Memory B cell (primary cell): ENCODE measurements at regions not wholly inside any gene's neighbourhood (a gene's known extent, or its start where the extent isn't known, plus 50 kb on each side); places are given as distances from the start of the nearest gene placed in this dataset.

Experiments used
- ATAC-seq: fragments of 150-1000 bp; cut with Tn5 transposase; 2 replicates; pipeline ENCODE4 v1.10.0; 2021; ENCODE audit warnings: low read depth, mild to moderate bottlenecking, moderate library complexity
- DNase-seq, 2 donors: peaks; one replicate each; pipeline ENCODE4 v3.0.0; 2022; ENCODE audit warnings: low spot score in 2 of 2
- H3K27ac Mint-ChIP-seq: one replicate; pipeline ENCODE4 v1.8.0; 2022; ENCODE audit warnings: mild to moderate bottlenecking, moderate library complexity, mixed read lengths
- H3K27me3 Mint-ChIP-seq: one replicate; pipeline ENCODE4 v1.8.0; 2022; ENCODE audit warnings: mixed read lengths
- H3K36me3 Mint-ChIP-seq: one replicate; pipeline ENCODE4 v1.8.0; 2022; ENCODE audit warnings: mild to moderate bottlenecking, mixed read lengths
- H3K4me1 Mint-ChIP-seq: one replicate; pipeline ENCODE4 v1.8.0; 2022; ENCODE audit warnings: mixed read lengths
- H3K4me3 Mint-ChIP-seq: one replicate; pipeline ENCODE4 v1.8.0; 2022; ENCODE audit warnings: mild to moderate bottlenecking, moderate library complexity, mixed read lengths
- H3K9me3 Mint-ChIP-seq: one replicate; pipeline ENCODE4 v1.8.0; 2022; ENCODE audit warnings: mixed read lengths

GRCh38 chr6:15038013-15038791, 207.7 kb upstream of the JARID2 start:
- no peak overlapping the region for H3K4me3 Mint-ChIP-seq
- H3K4me1 Mint-ChIP-seq, result peaks cover 2% of the 10 kb centered on the region
- H3K27ac Mint-ChIP-seq, result no peak overlapping the region
- no peaks in the 10 kb centered on the region for H3K36me3 Mint-ChIP-seq
- DNase-seq (no peak), ATAC-seq (no peak)
- H3K9me3 Mint-ChIP-seq, result no peaks in the 10 kb centered on the region
- no peaks in the 10 kb centered on the region for H3K27me3 Mint-ChIP-seq

GRCh38 chr6:15039136-15039535, 206.7 kb upstream of the JARID2 start:
- Mint-ChIP-seq H3K36me3 (no peaks in the 10 kb centered on the region), H3K27ac (no peak overlapping the region), H3K9me3 (no peaks in the 10 kb centered on the region), H3K27me3 (no peaks in the 10 kb centered on the region), H3K4me3 (no peak overlapping the region), H3K4me1 (no peaks in the 10 kb centered on the region)
- no peak for DNase-seq
- ATAC-seq, result no peak

GRCh38 chr6:15042938-15043337, 202.9 kb upstream of the JARID2 start:
- Mint-ChIP-seq H3K36me3 (no peaks in the 10 kb centered on the region), H3K27me3 (no peaks in the 10 kb centered on the region), H3K4me1 (no peaks in the 10 kb centered on the region), H3K27ac (no peak overlapping the region), H3K9me3 (no peaks in the 10 kb centered on the region), H3K4me3 (no peak overlapping the region)
- no peak for DNase-seq
- no peak for ATAC-seq

- Mint-ChIP-seq H3K4me3 (no peak overlapping the region), H3K9me3 (no peaks in the 10 kb centered on the region), H3K27me3 (no peaks in the 10 kb centered on the region), H3K4me1 (peaks cover 11% of the 10 kb centered on the region), H3K36me3 (no peaks in the 10 kb centered on the region), H3K27ac (no peak overlapping the region)
- DNase-seq, result no peak
- no peak for ATAC-seq
These were observed 201.6 kb upstream of the JARID2 start for GRCh38 chr6:15044146-15044882.

- Mint-ChIP-seq H3K27me3 (no peaks in the 10 kb centered on the region), H3K36me3 (no peaks in the 10 kb centered on the region), H3K9me3 (no peaks in the 10 kb centered on the region), H3K4me1 (peaks cover 11% of the 10 kb centered on the region), H3K27ac (no peak overlapping the region), H3K4me3 (no peak overlapping the region)
- DNase-seq (no peak), ATAC-seq (no peak)
These were observed 200.9 kb upstream of the JARID2 start for GRCh38 chr6:15044948-15045347.

- Mint-ChIP-seq H3K9me3 (no peaks in the 10 kb centered on the region), H3K4me3 (no peak overlapping the region), H3K27me3 (no peaks in the 10 kb centered on the region), H3K27ac (no peak overlapping the region), H3K36me3 (no peaks in the 10 kb centered on the region), H3K4me1 (peaks cover 11% of the 10 kb centered on the region)
- DNase-seq (no peak), ATAC-seq (no peak)
These were observed 199.1 kb upstream of the JARID2 start for GRCh38 chr6:15046751-15047150.

- H3K27ac Mint-ChIP-seq, result peak overlapping the region; percentile 57
- ATAC-seq (peak; percentile 43), DNase-seq (no peak)
- peak overlapping the region; percentile 24 for H3K4me3 Mint-ChIP-seq
- no peaks in the 10 kb centered on the region for H3K36me3 Mint-ChIP-seq
- no peaks in the 10 kb centered on the region for H3K27me3 Mint-ChIP-seq
- H3K9me3 Mint-ChIP-seq, result no peaks in the 10 kb centered on the region
- peaks cover 11% of the 10 kb centered on the region for H3K4me1 Mint-ChIP-seq
These were observed 197.5 kb upstream of the JARID2 start for GRCh38 chr6:15048367-15048766.

GRCh38 chr6:15058200-15059061, 187.4 kb upstream of the JARID2 start:
- DNase-seq (no peak), ATAC-seq (no peak)
- Mint-ChIP-seq H3K36me3 (no peaks in the 10 kb centered on the region), H3K27me3 (no peaks in the 10 kb centered on the region), H3K9me3 (no peaks in the 10 kb centered on the region), H3K4me3 (no peak overlapping the region), H3K27ac (no peak overlapping the region), H3K4me1 (peaks cover 6% of the 10 kb centered on the region)

GRCh38 chr6:15061180-15061641, 184.7 kb upstream of the JARID2 start:
- no peaks in the 10 kb centered on the region for H3K36me3 Mint-ChIP-seq
- ATAC-seq, result peak; percentile 44
- peak overlapping the region; percentile 37 for H3K4me3 Mint-ChIP-seq
- peak overlapping the region; percentile 40 for H3K27ac Mint-ChIP-seq
- no peak for DNase-seq
- H3K4me1 Mint-ChIP-seq, result peaks cover 8% of the 10 kb centered on the region
- H3K9me3 Mint-ChIP-seq, result no peaks in the 10 kb centered on the region
- no peaks in the 10 kb centered on the region for H3K27me3 Mint-ChIP-seq

GRCh38 chr6:15061908-15062515, 183.9 kb upstream of the JARID2 start:
- Mint-ChIP-seq H3K9me3 (no peaks in the 10 kb centered on the region), H3K27ac (peak overlapping the region; percentile 38), H3K36me3 (no peaks in the 10 kb centered on the region), H3K4me1 (peaks cover 8% of the 10 kb centered on the region), H3K27me3 (no peaks in the 10 kb centered on the region), H3K4me3 (no peak overlapping the region)
- DNase-seq, result no peak
- ATAC-seq, result no peak

- DNase-seq (no peak), ATAC-seq (no peak)
- Mint-ChIP-seq H3K4me1 (peaks cover 8% of the 10 kb centered on the region), H3K27ac (peak overlapping the region; percentile 38), H3K36me3 (no peaks in the 10 kb centered on the region), H3K27me3 (no peaks in the 10 kb centered on the region), H3K9me3 (no peaks in the 10 kb centered on the region), H3K4me3 (no peak overlapping the region)
These were observed 183.2 kb upstream of the JARID2 start for GRCh38 chr6:15062516-15063252.

GRCh38 chr6:15063253-15063853, 182.5 kb upstream of the JARID2 start:
- Mint-ChIP-seq H3K4me3 (no peak overlapping the region), H3K4me1 (peaks cover 8% of the 10 kb centered on the region), H3K9me3 (no peaks in the 10 kb centered on the region), H3K36me3 (no peaks in the 10 kb centered on the region), H3K27me3 (no peaks in the 10 kb centered on the region), H3K27ac (no peak overlapping the region)
- peak in 1 of 2 donors; percentile 13 for DNase-seq
- ATAC-seq, result peak; percentile 70
